A549 (cell line): ENCODE measurements at regions not wholly inside any gene's neighbourhood (a gene's known extent, or its start where the extent isn't known, plus 50 kb on each side); places are given as distances from the start of the nearest gene placed in this dataset.

ENCODE experiments used
- CHD2 ChIP-seq: fragments of 150-350 bp; IDR thresholded peaks from 2 replicates; pipeline ENCODE4 v1.6.1; 2014; ENCODE audit warnings: low read length; ENCODE audit not compliant: partially characterized antibody
- CTCF ChIP-seq: fragments of >200 bp; sonication (Bioruptor Twin); formaldehyde crosslinking; IDR thresholded peaks from 3 replicates; pipeline ENCODE4 v1.5.1; 2016
- JUN ChIP-seq, 2 experiments: fragments of >200 bp; sonication (Bioruptor Twin); formaldehyde crosslinking; IDR thresholded peaks; 2 replicates in 1 of 2; 3 replicates in 1 of 2; pipeline ENCODE4 v1.6.1; 2016 to 2017
- POLR2A ChIP-seq: IDR thresholded peaks from 2 replicates; pipeline ENCODE4 v1.6.1; 2012; ENCODE audit warnings: mild to moderate bottlenecking, low read length
- TF ChIP-seq, protein P1 (sequence below): fragments of 200-600 bp; sonication (generic); IDR thresholded peaks from 2 replicates; pipeline ENCODE4 v1.6.1; 2016; ENCODE audit warnings: antibody characterized with exemption, mild to moderate bottlenecking, moderate library complexity

DNA sequence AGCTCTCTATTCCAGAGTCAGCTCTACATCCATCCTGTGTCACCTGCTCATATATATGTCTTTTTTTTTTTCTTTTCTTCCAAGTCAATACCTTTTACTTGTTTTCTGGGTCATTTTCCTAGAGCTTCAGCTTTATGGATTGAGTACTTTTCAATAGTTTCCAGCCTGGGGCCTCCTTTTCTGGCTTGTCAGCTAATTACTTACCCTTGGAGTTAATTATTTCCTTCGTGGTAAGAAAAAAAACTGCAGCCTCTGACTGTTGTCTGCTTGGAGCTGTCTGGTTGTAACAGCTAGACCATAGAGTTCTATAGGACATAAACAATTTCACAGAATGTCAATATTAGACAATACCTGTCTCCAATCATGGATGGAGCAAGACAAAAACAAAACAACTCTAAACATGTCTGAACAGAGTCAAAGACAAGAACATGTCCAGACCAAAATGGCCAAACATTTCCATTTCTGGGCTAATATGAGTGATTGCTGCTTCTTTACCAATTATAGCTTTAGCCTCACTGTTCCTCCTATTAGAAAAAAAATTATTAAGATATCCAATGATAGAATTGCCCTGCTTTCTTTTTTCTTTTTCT lies 643.1 kb downstream of the SLC4A3 start:
- TF ChIP-seq POLR2A, result no peak
- TF ChIP-seq CHD2, result no peak
- no peak for TF ChIP-seq CTCF
- TF ChIP-seq JUN (IDR thresholded peaks at IDR 0.05), result no peak
- TF ChIP-seq, protein P1, sequence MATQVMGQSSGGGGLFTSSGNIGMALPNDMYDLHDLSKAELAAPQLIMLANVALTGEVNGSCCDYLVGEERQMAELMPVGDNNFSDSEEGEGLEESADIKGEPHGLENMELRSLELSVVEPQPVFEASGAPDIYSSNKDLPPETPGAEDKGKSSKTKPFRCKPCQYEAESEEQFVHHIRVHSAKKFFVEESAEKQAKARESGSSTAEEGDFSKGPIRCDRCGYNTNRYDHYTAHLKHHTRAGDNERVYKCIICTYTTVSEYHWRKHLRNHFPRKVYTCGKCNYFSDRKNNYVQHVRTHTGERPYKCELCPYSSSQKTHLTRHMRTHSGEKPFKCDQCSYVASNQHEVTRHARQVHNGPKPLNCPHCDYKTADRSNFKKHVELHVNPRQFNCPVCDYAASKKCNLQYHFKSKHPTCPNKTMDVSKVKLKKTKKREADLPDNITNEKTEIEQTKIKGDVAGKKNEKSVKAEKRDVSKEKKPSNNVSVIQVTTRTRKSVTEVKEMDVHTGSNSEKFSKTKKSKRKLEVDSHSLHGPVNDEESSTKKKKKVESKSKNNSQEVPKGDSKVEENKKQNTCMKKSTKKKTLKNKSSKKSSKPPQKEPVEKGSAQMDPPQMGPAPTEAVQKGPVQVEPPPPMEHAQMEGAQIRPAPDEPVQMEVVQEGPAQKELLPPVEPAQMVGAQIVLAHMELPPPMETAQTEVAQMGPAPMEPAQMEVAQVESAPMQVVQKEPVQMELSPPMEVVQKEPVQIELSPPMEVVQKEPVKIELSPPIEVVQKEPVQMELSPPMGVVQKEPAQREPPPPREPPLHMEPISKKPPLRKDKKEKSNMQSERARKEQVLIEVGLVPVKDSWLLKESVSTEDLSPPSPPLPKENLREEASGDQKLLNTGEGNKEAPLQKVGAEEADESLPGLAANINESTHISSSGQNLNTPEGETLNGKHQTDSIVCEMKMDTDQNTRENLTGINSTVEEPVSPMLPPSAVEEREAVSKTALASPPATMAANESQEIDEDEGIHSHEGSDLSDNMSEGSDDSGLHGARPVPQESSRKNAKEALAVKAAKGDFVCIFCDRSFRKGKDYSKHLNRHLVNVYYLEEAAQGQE, result no peak
